Neural cell (in vitro differentiated cells): ENCODE measurements at regions not wholly inside any gene's neighbourhood (a gene's known extent, or its start where the extent isn't known, plus 50 kb on each side); places are given as distances from the start of the nearest gene placed in this dataset.

Source experiments
- H2AFZ ChIP-seq: fragments of 200-600, 300-800 bp; sonication (generic), shearing (Covaris generic); 2 replicates; pipeline ENCODE4 v1.6.0; 2014; ENCODE audit warnings: low read depth, mild to moderate bottlenecking, antibody characterized with exemption, low read length, moderate library complexity
- H3F3A ChIP-seq: fragments of 200-600 bp; shearing (Covaris generic); 2 replicates; pipeline ENCODE4 v1.6.1; 2016; ENCODE audit warnings: mild to moderate bottlenecking, moderate library complexity, mixed read lengths, antibody characterized with exemption, low read length; ENCODE audit not compliant: insufficient read depth, poor library complexity, severe bottlenecking
- H3K27ac ChIP-seq: fragments of 200-600, 300-800 bp; sonication (generic), shearing (Covaris generic); 2 replicates; pipeline ENCODE4 v1.5.1; 2014; ENCODE audit warnings: mild to moderate bottlenecking, low read length, moderate library complexity
- H3K27me3 ChIP-seq: fragments of 300-800, 200-600 bp; sonication (generic), shearing (Covaris generic); 2 replicates; pipeline ENCODE4 v1.6.0; 2014; ENCODE audit warnings: mild to moderate bottlenecking, low read depth, low read length, moderate library complexity; ENCODE audit not compliant: insufficient read depth
- H3K36me3 ChIP-seq: fragments of 300-800, 200-600 bp; sonication (generic), shearing (Covaris generic); 2 replicates; pipeline ENCODE4 v1.5.1; 2014; ENCODE audit warnings: mild to moderate bottlenecking, antibody characterized with exemption, low read length, moderate library complexity; ENCODE audit not compliant: insufficient read depth
- H3K4me2 ChIP-seq: fragments of 300-800, 200-600 bp; sonication (generic), shearing (Covaris generic); 2 replicates; pipeline ENCODE4 v1.6.0; 2014; ENCODE audit warnings: mild to moderate bottlenecking, low read length
- H3K4me3 ChIP-seq: fragments of 300-800, 200-600 bp; sonication (generic), shearing (Covaris generic); 2 replicates; pipeline ENCODE4 v1.5.1; 2014; ENCODE audit warnings: mild to moderate bottlenecking, low read length, moderate library complexity
- H3K79me2 ChIP-seq: fragments of 200-600 bp; shearing (Covaris generic); replicated peaks from 2 replicates; pipeline ENCODE4 v1.6.0; 2014; ENCODE audit warnings: mild to moderate bottlenecking, low read length, moderate library complexity; ENCODE audit not compliant: insufficient read depth
- H3K9ac ChIP-seq: fragments of 300-800, 200-600 bp; sonication (generic), shearing (Covaris generic); 2 replicates; pipeline ENCODE4 v1.6.1; 2016; ENCODE audit warnings: mild to moderate bottlenecking, low read length, mixed read lengths
- H3K9me2 ChIP-seq: fragments of 200-600 bp; shearing (Covaris generic); 2 replicates; pipeline ENCODE4 v1.6.1; 2016; ENCODE audit warnings: mild to moderate bottlenecking, low read length, mixed read lengths; ENCODE audit not compliant: insufficient read depth
- H3K9me3 ChIP-seq: fragments of 200-600, 300-800 bp; sonication (generic), shearing (Covaris generic); 2 replicates; pipeline ENCODE4 v1.6.1; 2016; ENCODE audit warnings: mild to moderate bottlenecking, mixed run types, low read length, moderate library complexity, mixed read lengths
- H4K20me1 ChIP-seq: fragments of 200-600 bp; shearing (Covaris generic); 2 replicates; pipeline ENCODE4 v1.6.1; 2016; ENCODE audit warnings: mild to moderate bottlenecking, mixed run types; ENCODE audit not compliant: insufficient read depth
- CTCF ChIP-seq: fragments of 450-650 bp; IDR thresholded peaks from 2 replicates; pipeline ENCODE4 v1.5.1; 2014; ENCODE audit warnings: antibody characterized with exemption, mild to moderate bottlenecking, moderate library complexity; ENCODE audit not compliant: poor library complexity, severe bottlenecking
- EP300 ChIP-seq: fragments of 450-650 bp; conservative IDR thresholded peaks from 2 replicates; pipeline ENCODE4 v1.6.1; 2014; ENCODE audit warnings: antibody characterized with exemption, mild to moderate bottlenecking, moderate library complexity; ENCODE audit not compliant: poor library complexity, severe bottlenecking
- EZH2 ChIP-seq: fragments of 200-600, 300-800 bp; shearing (Covaris generic), sonication (generic); IDR thresholded peaks from 2 replicates; pipeline ENCODE4 v1.6.1; 2014; ENCODE audit warnings: antibody characterized with exemption, low read length, borderline replicate concordance, mild to moderate bottlenecking; ENCODE audit not compliant: insufficient read depth, poor library complexity, severe bottlenecking
- MXI1 ChIP-seq: fragments of 450-650 bp; conservative IDR thresholded peaks from 2 replicates; pipeline ENCODE4 v1.6.1; 2014; ENCODE audit warnings: antibody characterized with exemption, mild to moderate bottlenecking; ENCODE audit not compliant: poor library complexity, severe bottlenecking
- POLR2AphosphoS5 ChIP-seq: IDR thresholded peaks from 2 replicates; pipeline ENCODE4 v1.6.1; 2012
- RAD21 ChIP-seq: fragments of 450-650 bp; conservative IDR thresholded peaks from 2 replicates; pipeline ENCODE4 v1.6.1; 2014; ENCODE audit warnings: antibody characterized with exemption, mild to moderate bottlenecking, moderate library complexity
- REST ChIP-seq: IDR thresholded peaks from 2 replicates; pipeline ENCODE4 v1.6.1; 2012; ENCODE audit warnings: borderline replicate concordance
- SMC3 ChIP-seq: fragments of 450-650 bp; conservative IDR thresholded peaks from 2 replicates; pipeline ENCODE4 v1.6.1; 2014; ENCODE audit warnings: antibody characterized with exemption, mild to moderate bottlenecking, moderate library complexity; ENCODE audit not compliant: poor library complexity
- TAF1 ChIP-seq: IDR thresholded peaks from 2 replicates; pipeline ENCODE4 v1.6.1; 2012; ENCODE audit warnings: low read depth

- H4K20me1 ChIP-seq: no peaks in the 10 kb centered on the region
- H3K79me2 ChIP-seq: no peaks in the 10 kb centered on the region
- no peak overlapping the region for H3K4me3 ChIP-seq
- H3K27ac ChIP-seq: no peak overlapping the region
- TF ChIP-seq EZH2 (no peak), EP300 (no peak), POLR2AphosphoS5 (no peak), SMC3 (no peak), MXI1 (no peak), REST (no peak), RAD21 (no peak), CTCF (no peak), TAF1 (no peak)
- no peaks in the 10 kb centered on the region for H3K27me3 ChIP-seq
- no peaks in the 10 kb centered on the region for H3K36me3 ChIP-seq
- no peak overlapping the region for H3K9ac ChIP-seq
- H3K9me3 ChIP-seq: peaks cover 4% of the 10 kb centered on the region
- H2AFZ ChIP-seq: no peak overlapping the region
- no peaks in the 10 kb centered on the region for H3K9me2 ChIP-seq
- no peak overlapping the region for H3K4me2 ChIP-seq
- no peaks in the 10 kb centered on the region for H3F3A ChIP-seq
Observed at GRCh38 chr5:155540000-155540595, 526.5 kb downstream of the KIF4B start.

- no peak overlapping the region for H3K4me2 ChIP-seq
- no peaks in the 10 kb centered on the region for H3K27me3 ChIP-seq
- no peaks in the 10 kb centered on the region for H3K9me2 ChIP-seq
- H3K9ac ChIP-seq: no peak overlapping the region
- H3K9me3 ChIP-seq: peaks cover 4% of the 10 kb centered on the region
- H3F3A ChIP-seq: no peaks in the 10 kb centered on the region
- H4K20me1 ChIP-seq: no peaks in the 10 kb centered on the region
- no peak overlapping the region for H3K4me3 ChIP-seq
- H2AFZ ChIP-seq: no peak overlapping the region
- no peaks in the 10 kb centered on the region for H3K79me2 ChIP-seq
- TF ChIP-seq EZH2 (no peak), REST (no peak), RAD21 (no peak), SMC3 (no peak), POLR2AphosphoS5 (no peak), EP300 (no peak), TAF1 (no peak), MXI1 (no peak), CTCF (no peak)
- H3K27ac ChIP-seq: no peak overlapping the region
- no peaks in the 10 kb centered on the region for H3K36me3 ChIP-seq
Observed at GRCh38 chr5:155546075-155546474, 532.5 kb downstream of the KIF4B start.
